ENCODE measurements at regions not wholly inside any gene's neighbourhood (a gene's known extent, or its start where the extent isn't known, plus 50 kb on each side); places are given as distances from the start of the nearest gene placed in this dataset.

GRCh38 chr6:40925341-40925740 is 113.7 kb downstream of the UNC5CL start:
- Histone ChIP-seq H3K36me3 (ENCODE audit: control insufficient read depth in 2 of 4, insufficient read depth in 4 of 4, low read length in 3 of 4) (no peaks in the 10 kb centered on the region), H4K20me1 (replicated peaks in 1 of 2; ENCODE audit: control insufficient read depth in 1 of 2, insufficient read depth in 2 of 2, low read length in 2 of 2) (no peaks in the 10 kb centered on the region), H3K79me2 (ENCODE audit: control insufficient read depth in 1 of 2, insufficient read depth in 2 of 2, low read length in 2 of 2) (no peaks in the 10 kb centered on the region), H3K56ac (replicated peaks; ENCODE audit: insufficient read length, low read depth, low read length) (no peak overlapping the region), H3K4me1 (replicated peaks in 1 of 4; ENCODE audit: control insufficient read depth in 3 of 4, insufficient read depth in 4 of 4, low read length in 3 of 4) (peaks cover 0 to 2% (median 0%) of the 10 kb centered on the region in 4 experiments; a peak in 2 of 7 replicates), H3K79me1 (ENCODE audit: low read depth, low read length) (no peaks in the 10 kb centered on the region), H3K27me3 (replicated peaks in 1 of 4; ENCODE audit: control insufficient read depth in 3 of 4, extremely low read depth in 1 of 4, insufficient read depth in 3 of 4, low read length in 3 of 4) (no peaks in the 10 kb centered on the region), H3K18ac (ENCODE audit: extremely low read depth, low read length) (no peak overlapping the region), H4K8ac (ENCODE audit: extremely low read depth, insufficient read depth, low read length) (no peak overlapping the region), H2BK120ac (replicated peaks; ENCODE audit: low read depth, low read length) (no peak overlapping the region), H3K23ac (ENCODE audit: insufficient read length) (no peak overlapping the region), H2AFZ (ENCODE audit: low read length) (no peak overlapping the region), H3K27ac (ENCODE audit: low read depth, low read length) (no peak overlapping the region), H2BK12ac (ENCODE audit: low read depth, low read length) (no peak overlapping the region), H3K4me2 (ENCODE audit: insufficient read depth in 1 of 2, low read depth in 2 of 2, low read length in 2 of 2) (no peak overlapping the region), H3K9me3 (ENCODE audit: insufficient read depth in 2 of 2, low read depth in 1 of 2, low read length in 1 of 2) (no peaks in the 10 kb centered on the region), H3K4ac (replicated peaks; ENCODE audit: insufficient read length, low read depth, low read length) (no peak overlapping the region), H3K4me3 (ENCODE audit: extremely low read depth in 1 of 4, insufficient read depth in 2 of 4, low read depth in 3 of 4, low read length in 4 of 4) (no peak overlapping the region), H2BK15ac (ENCODE audit: low read length) (no peak overlapping the region), H3K23me2 (ENCODE audit: low read depth, low read length) (no peaks in the 10 kb centered on the region), H3K14ac (ENCODE audit: insufficient read length) (no peak overlapping the region), H4K91ac (replicated peaks; ENCODE audit: insufficient read length, low read length) (no peak overlapping the region), H2BK5ac (ENCODE audit: low read depth, low read length) (no peak overlapping the region), H3K9ac (replicated peaks in 1 of 4; ENCODE audit: extremely low read depth in 1 of 4, low read depth in 3 of 4, low read length in 3 of 4) (no peak overlapping the region), H2BK20ac (ENCODE audit: low read length) (no peak overlapping the region), H4K5ac (ENCODE audit: insufficient read length, low read depth, low read length) (no peak overlapping the region), H2AK5ac (ENCODE audit: low read depth, low read length) (no peak overlapping the region)
- no peak for FAIRE-seq
- WGBS, 2 experiments (ENCODE audit: extremely low coverage in 1 of 2, insufficient coverage in 1 of 2, insufficient read length in 1 of 2, insufficient replicate concordance in 2 of 2, low coverage in 1 of 2, low lambda C conversion rate in 2 of 2, missing lambda C conversion rate in 1 of 2): 91% methylated on average over 1 of the region's 1 CpG; no CpG with 5 or more reads in 1 of the 2 experiments
- POLR2A ChIA-PET (ENCODE audit: partially characterized antibody): no interaction called here
- TF ChIP-seq TBP (IDR thresholded peaks at IDR 0.05; ENCODE audit: low read depth, low read length) (no peak), BCL11A (IDR thresholded peaks at IDR 0.05; ENCODE audit: low read depth in 2 of 2, low read length in 2 of 2) (no peak)
- no peak for DNase-seq (ENCODE audit: low read depth in 1 of 2, low spot score in 2 of 2)
- CTCF ChIA-PET (ENCODE audit: partially characterized antibody): interaction anchor here (1.0 to 1.2 kb wide), 3 partner anchors 47 to 107 kb away, joined by 3 read pairs; no protein-coding TSS in a partner anchor
